ENCODE measurements at regions not wholly inside any gene's neighbourhood (a gene's known extent, or its start where the extent isn't known, plus 50 kb on each side); places are given as distances from the start of the nearest gene placed in this dataset.

DNA sequence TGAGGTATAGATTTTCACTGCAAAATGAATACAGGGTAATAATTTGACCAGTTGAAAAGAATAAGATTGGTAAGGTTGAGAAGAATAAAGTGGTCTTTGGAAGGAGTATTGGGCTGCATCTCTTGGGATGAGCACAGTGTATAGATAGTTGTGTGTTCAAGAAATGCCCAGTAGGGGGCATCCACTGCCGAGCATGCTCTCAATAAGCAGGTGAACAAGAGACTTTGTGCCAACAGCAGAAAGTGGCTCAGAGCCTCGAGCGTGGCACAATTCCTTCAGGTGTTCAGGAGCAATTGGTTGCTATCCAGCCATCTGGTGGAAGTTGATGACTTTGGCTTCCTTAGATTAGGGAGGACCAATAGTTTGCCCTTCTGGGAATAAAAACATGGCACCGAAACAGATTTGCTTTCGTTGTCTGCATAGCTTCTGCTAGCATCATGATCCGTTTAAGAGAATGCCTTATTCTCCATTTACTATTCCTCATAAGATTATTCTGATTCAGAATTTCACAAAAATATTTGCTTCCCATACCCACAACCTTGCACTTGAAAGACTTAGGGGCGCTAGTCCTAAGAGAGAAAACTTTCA lies 258.1 kb upstream of the NEIL3 start:
- DNase-seq: no peak

DNA sequence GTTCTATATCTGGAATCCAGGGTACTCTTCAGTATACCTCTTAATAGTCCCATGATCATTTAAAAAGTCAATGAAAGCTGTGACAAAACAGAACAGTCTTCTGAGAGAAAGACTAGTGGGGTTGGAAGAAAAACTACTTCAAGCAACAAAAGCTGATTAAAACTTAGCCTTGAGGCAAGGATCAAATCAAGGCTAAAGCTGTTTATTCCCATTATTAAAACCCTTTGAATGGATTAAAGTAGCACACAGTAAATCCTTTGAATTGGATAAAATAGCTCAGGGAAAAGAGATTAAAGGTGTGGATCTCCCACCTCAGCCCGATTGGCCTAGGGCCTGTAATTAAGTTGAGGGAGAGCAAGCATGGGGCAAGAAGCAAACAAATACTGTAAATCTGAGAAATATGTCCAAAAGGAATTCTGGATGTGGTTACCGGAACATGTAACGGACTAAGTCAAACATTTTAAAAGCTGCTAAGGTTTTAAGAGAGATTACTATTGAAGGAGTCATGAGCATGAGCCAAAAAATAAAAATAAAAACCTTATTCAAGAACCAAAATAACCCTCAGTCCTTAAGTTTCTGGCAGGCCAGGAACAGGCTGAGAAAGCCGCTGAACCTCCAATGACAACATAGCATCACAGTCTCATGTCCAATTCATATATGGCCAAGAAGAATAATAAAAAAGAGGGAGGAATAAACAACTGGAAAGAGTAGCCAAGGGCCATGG lies 257.3 kb upstream of the NEIL3 start:
- DNase-seq: no peak

DNA sequence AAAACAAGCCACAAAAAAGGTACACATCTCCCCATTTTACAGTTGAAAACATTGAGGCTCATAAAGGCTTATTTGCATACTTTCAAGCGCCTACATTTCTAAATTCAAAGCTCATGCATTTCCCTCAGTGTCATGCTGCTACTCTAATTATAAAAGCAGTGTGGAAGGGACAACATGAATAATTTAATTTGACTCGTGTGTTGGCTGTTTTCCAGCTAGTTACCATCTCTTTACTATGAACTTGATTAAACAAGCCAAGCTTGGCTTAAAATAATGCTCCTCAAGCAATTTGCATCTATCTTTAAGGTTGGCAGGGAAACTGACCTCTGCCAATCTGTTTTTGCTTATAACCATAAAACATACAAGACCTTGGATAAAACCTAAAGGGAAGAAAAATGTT lies 252.5 kb upstream of the NEIL3 start:
- DNase-seq: no peak

GRCh38 chr4:177064116-177064515 lies 245.6 kb upstream of the NEIL3 start:
- no peak for DNase-seq

GRCh38 chr4:177064729-177065394 lies 244.8 kb upstream of the NEIL3 start:
- DNase-seq: no peak

DNA sequence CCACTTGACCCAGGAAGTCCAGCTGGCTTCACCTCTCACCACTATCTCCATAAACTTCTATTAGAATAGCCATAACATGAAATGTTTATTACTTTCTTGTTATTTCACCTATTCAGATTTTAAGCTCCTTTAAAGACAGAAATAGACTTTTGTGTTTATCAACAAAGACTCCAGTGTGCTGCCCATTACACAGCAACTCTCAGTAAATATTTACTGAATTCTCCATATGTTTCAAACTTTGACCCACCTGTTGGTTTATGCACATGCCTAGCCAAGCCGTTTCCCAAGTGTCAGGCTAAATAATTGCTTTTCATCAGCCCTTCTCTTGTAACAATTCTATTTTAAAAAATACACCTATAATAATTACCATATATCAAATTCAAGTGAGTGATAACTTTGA lies 242.9 kb upstream of the NEIL3 start:
- DNase-seq: no peak

DNA sequence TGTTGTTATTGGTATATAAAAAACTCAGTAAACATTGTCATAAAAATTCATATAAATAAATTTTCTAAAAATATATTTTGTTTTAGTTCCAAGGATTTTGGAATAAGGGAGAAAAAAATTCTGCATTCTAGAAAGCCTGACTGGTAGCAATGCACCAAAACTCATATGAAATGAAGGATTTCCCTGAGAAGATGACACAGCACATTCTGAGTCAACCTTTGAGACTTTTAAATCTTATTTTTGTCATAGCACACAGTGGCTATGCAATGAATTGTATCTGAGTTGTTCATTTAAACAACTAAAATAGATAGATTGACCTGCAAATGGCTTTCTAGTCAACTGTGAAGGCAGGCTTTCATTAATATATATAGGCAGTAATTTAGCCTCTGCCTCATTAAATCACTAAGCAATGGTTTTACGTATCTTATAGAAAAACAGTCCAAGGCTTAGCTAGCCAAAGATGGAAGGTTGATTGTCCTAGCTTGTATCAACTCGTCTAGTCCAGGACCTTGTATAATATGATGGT lies 239.1 kb upstream of the NEIL3 start:
- no peak for DNase-seq

GRCh38 chr4:177077095-177077971 lies 232.3 kb upstream of the NEIL3 start:
- DNase-seq: no peak

GRCh38 chr4:177079327-177079726 lies 230.3 kb upstream of the NEIL3 start:
- no peak for DNase-seq

- DNase-seq: no peak
These were observed 229.3 kb upstream of the NEIL3 start for GRCh38 chr4:177080388-177080787.

DNA sequence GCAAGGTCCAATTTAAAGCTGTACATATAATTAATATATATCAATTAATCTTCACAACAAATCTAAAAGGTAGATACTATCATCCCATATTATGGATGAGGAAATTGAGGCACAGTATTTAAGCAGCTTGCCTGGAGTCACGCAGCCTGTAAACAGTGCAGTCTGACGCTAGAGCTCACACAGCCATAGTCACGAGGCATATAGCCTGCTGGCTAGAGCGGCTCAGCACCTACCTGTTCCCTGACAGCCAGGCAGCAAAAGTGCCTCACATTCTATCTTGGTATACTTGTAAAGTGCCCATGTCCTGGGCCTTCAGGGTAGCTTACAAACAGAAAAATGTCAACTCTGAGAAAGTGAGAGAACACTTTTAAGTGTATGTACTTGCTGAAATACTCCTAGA lies 222.6 kb upstream of the NEIL3 start:
- no peak for DNase-seq

DNA sequence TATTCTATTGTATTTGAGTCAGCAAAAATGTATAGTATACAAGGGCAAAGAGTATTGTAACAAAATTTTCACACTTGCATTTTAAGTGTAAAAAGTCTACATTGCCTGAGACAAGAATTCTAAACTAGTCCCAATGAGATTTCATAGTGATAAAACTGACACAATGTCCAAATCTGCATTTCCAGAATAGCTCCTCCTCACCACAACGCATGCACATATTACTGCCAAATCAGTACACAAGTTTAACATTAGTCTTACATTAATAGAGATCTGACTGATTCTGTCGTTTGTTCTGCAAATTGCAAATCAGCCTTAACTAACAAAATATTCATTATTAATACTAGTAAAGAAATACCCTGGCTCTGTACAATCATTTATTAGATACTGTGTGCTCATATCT lies 222.2 kb upstream of the NEIL3 start:
- DNase-seq: no peak

DNA sequence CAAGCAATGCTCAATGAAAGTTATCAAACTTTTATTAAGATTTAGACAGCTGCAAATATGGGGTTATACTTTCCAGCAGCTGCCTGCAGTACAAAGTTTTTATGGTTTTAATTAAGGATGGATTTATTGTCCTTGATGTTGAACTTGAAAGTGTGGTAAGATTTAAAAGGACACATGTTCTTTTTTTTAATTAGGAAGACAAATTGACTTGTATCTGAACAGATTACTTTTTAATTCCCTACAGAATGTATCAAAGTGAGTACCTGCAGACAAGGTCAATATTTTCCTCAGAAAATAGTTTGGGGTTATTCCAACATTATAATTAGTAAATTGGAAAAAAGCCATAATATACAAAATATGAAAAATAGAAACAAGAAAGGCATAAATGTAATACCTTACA lies 218.2 kb upstream of the NEIL3 start:
- no peak for DNase-seq

DNA sequence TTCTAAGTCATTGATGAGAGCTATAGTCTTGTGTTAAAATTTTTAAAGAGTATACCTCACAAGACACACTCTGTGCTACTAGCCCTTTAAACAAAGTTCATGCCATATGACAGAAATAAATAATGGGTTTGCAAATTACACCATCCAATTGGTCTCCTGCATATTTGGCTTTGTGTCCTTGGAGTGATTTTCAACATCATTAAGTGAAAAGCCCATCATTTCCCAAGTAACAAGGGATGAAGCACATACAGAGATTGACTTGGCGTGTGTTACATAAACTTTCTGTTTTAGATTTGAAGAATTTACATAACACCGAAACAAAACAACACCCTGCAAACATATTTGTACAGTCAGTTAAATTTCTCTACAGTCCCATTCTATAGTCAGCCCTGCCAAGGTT lies 216.9 kb upstream of the NEIL3 start:
- no peak for DNase-seq

- no peak for DNase-seq
These were observed 215.7 kb upstream of the NEIL3 start for GRCh38 chr4:177093964-177094363.

GRCh38 chr4:177097291-177097690 lies 212.4 kb upstream of the NEIL3 start:
- DNase-seq: no peak

DNA sequence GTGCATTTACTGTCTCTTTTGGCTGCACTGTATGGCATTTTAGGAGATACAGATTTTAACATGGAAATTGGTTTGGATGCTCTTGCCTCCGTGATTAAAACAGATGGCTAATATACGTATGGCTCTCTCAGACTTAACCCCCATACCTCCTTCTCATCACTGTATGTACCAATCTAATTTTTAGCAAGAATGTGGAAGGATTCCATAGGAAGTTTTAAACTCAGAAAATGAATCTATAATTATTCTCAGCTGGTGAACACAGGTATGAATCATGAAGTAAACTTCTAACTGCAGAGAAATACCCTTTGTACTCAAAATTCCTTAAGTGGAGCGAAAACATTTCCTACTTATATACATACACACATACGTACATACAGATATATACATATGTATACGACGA lies 210.5 kb upstream of the NEIL3 start:
- no peak for DNase-seq

DNA sequence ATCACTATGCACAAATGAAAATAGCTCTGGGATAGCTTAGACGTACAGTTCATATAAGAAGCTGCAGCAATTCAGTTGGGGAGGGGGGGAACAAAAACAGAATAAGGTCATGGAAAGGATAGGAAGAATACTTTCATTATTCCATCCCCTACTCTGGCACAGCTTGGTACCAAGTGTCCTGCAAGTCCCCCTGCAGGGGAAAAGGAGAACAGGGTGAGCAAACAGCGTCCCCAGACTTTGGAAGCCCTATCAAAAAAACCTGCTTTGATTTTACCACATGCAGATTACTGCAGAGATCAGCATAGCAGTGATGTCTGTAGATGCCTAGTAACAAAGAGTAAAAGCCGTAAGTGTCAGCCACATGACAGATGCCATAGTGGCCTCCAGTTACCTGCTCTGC lies 209.4 kb upstream of the NEIL3 start:
- no peak for DNase-seq

GRCh38 chr4:177103619-177104018 lies 206.1 kb upstream of the NEIL3 start:
- DNase-seq: no peak

DNA sequence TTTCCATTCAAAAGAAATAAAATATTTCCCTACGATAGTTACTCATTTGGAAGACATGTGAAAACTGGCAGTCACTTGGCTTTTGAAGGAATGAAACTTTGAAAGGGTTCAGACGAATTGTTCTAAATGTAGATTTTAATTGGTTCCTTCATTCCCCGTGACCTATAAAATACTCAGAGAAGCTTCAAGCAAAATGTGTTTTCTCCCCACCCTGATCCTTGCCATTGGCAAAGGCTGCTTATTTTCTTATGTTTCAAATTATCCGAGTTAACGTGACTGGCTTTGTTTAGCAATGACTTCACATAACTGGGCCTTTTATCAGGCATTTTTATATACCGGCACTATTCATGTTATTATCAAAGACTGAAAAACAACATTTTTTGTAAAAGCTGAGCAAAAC lies 204.1 kb upstream of the NEIL3 start:
- peak; percentile 13 for DNase-seq

- DNase-seq: no peak
These were observed 202.3 kb upstream of the NEIL3 start for GRCh38 chr4:177107288-177107921.

GRCh38 chr4:177108708-177109107 lies 201.0 kb upstream of the NEIL3 start:
- no peak for DNase-seq
